GM19372 (cell line): ENCODE measurements at regions not wholly inside any gene's neighbourhood (a gene's known extent, or its start where the extent isn't known, plus 50 kb on each side); places are given as distances from the start of the nearest gene placed in this dataset.

ENCODE experiments used
- ATAC-seq: cut with Tn5 transposase; IDR thresholded peaks from one replicate; pipeline ENCODE4 v1.9.1; 2021; ENCODE audit warnings: mild to moderate bottlenecking, low read depth, moderate library complexity; ENCODE audit not compliant: unreplicated experiment

DNA sequence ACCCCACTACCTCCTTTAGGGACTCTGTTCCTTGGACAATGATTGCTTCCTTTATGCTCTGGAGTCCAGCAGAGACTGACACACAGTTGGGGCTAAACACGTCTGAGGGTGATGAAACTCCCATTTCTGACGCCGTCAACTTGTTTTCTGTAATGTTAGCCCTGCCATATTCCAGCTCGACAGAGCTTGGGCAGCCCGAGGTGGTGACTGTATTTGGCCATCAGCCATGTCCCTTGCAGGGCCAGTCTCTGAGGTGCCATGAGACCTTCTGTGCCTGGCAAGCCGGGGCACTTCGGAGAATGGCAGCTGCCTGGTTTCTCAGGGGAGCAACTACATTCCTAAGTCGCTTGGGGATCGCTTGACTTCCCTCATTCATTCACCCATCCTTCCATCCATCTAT lies 278.9 kb upstream of the TNRC6C start:
- ATAC-seq: no peak

DNA sequence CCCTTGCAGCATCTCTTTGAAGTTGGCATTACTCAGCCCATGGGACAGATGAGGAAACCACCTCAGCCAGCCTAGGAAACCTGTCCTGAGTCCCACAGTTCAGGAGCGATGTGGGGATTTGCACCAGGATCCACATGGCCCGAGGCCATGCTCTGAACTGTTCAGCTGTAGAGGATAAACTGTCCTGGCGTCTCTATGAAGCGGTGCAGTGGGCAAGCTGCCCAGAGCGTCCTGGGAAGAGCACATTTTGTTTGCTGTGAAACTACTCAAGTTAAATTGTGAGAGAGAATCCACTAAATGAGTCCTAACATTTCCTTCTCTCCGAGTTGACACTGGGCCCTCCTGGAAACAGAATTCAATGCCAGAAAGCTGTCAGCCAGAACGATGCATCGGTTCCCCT lies 276.6 kb upstream of the TNRC6C start:
- ATAC-seq: no peak

DNA sequence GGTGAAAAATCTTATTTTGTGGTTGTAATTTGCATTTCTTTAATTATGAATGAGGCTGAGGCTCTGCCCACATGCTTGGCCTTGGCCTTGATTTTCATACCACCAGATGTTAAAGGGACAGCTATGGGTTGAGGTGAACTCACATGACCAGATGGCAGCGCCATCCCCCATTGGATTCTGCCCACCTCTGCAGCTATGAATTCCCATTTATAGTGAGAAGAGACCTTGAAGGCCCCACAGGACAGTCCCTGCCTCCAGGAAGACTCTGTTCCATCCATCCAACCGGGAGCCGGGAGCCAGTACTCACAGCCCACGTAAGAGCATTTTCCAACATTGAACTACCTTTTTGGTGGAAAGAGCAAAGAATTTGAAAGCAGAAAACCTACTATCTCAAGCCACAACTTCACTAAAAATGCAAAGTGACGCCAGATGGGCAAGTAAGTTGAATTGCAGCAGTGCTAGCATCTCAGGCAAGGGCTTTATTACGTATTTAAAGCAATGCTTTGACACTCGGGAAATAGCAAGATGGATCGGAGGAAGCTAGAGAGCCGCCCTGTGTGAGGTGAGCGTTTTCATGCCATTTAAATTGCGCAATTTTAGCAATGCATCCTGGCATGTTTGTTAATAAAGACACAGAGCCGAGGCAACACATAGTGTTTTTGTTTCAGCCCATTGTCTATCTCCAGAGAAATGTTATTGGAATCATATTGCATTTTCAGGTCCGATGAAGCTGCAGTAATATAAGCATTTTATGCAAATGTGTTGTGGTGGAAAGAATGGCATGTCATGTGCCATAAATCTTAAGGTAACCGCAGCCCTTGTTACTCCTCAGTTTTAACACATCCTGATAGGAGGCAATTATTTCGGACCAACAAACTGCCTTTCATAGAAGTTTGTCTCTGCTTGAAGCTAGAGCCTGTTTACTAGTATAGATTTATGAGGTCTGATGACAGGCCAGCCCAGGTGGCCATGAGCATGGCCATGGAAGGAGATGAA lies 273.4 kb upstream of the TNRC6C start:
- no peak for ATAC-seq

DNA sequence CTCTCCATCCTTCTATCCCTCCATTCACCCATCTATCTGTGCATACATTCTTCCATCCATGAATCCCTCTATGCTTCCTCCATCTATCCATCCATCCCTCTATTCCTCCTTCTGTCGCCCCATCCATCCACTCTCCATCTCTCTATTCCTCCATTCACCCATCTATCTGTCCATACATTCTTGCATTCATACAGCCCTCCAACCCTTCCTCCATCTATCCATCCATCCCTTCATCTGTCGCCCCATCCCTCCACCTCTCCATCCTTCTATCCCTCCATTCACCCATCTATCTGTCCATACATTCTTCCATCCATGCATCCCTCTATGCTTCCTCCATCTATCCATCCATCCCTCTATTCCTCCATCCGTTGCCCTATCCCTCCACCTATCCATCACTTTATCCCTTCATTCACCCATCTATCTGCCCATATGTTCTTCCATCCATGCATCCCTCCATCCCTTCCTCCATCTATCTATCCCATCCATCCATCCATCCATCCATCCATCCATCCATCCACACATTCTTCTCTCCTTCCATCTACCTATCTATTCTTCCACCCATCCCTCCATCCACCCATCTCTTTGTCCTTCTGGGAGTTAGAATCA lies 272.5 kb upstream of the TNRC6C start:
- no peak for ATAC-seq

DNA sequence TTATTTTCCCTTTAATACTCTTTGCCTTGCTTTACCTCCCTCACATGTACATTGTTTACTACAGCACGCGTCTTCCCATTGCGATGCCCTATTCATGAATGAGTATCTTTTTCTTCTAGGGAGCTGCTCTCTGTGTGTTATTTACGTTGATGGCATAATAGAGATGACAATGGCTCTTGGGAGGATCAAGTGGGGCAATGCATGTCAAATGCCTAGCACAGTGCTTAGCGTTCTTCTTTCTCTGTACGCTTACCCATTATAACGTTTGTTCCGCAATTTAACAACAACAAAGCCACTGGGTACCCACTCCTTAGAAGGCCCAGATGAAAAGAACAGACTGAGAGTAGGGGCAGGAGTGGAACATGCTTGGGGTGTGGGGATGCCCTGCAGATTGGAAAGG lies 271.6 kb upstream of the TNRC6C start:
- ATAC-seq: no peak

DNA sequence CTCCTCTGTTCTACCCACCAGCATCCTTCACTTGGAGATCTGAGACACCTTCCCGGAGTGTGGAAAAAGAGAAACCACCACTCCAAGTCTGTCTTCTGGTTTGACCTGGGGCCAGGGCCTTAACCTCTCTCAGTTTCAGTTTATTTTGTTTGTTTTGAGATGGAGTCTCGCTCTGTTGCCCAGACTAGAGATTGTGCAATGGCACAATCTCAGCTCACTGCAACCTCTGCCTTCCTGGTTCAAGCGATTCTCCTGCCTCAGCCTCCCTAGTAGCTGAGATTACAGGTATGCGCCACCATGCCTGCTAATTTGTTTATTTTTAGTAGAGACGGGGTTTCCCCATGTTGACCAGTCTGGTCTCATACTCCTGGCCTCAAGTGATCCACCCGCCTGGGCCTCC lies 271.1 kb upstream of the TNRC6C start:
- no peak for ATAC-seq

DNA sequence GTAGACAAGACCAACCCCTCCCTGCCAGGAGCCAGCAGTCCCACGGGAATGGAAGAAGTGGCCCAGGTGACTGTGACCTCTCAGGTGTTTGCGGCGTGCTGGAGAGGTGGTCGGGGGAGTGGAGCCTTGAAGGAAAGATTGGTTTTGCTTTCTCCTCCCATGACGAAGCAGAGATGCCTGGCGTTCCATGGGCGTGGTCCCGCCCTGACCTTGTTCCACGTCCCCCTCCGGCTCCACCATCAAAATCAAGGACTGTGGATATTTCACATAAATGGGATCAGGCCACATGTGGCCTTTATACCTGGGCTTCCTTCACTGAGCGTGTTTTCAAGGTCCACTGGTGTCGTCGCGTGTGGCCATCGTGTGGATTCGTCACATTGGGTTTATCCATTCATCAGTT lies 270.6 kb upstream of the TNRC6C start:
- ATAC-seq: no peak

DNA sequence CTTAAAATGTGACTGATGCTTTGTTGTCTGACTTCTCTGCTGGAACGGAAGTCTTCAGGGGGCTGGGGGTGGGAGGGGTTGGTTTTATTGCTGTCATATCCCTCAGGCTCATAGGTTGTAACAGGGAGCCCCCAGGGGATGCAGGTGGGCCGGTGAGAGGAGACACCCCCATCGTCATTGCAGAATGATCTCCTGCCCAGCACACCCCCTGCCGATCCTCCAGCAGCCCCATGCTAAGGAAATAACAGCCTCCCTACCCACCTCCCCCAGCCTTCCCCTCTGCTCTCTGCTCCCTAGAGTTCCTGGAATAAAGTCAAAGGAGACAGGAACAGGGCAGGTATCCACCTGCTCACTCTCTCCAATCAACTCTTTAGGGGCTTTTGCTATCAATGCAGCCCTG lies 270.1 kb upstream of the TNRC6C start:
- no peak for ATAC-seq

DNA sequence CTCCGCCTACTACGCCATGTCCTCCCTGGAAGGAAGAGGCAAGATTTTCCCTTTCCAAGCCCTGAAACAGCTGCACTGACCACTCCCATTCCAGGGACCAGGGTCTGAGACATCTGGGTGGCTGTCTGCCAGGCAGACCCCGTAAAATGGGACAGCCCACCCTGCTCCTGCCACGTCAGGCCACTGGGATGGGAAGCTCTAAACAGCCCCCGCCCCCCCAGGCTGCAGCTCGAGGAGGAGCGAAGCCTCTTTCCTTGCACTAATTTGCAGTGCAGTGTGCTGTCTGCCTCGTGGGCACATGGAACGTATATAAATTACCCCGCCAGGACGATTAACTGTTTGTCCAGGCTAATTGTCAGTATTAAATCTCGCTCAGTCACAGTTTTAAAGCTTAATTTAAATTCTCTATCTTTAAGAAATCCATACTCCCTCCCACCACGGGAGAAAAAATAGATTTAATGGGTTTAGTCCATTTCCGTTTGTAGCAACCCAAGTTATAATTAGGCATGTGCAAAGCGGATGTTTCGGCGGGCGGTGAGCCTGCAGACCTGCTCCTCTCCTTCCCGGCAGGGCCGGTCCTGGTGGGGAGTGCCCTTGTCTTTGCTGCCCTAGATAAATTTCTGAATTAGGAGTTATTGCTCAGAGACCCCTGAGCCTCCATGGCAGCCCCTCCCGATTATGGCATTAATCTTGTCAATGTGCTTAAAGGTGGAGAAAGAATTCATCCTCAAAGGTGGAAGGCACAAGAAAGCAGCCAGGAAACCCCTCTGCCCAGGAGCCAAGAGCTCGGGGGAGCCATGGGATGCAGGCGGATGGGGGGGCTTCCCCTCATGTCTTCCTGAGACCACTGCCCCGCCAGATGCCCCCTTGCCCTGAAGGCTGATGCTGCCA lies 268.0 kb upstream of the TNRC6C start:
- ATAC-seq: no peak

DNA sequence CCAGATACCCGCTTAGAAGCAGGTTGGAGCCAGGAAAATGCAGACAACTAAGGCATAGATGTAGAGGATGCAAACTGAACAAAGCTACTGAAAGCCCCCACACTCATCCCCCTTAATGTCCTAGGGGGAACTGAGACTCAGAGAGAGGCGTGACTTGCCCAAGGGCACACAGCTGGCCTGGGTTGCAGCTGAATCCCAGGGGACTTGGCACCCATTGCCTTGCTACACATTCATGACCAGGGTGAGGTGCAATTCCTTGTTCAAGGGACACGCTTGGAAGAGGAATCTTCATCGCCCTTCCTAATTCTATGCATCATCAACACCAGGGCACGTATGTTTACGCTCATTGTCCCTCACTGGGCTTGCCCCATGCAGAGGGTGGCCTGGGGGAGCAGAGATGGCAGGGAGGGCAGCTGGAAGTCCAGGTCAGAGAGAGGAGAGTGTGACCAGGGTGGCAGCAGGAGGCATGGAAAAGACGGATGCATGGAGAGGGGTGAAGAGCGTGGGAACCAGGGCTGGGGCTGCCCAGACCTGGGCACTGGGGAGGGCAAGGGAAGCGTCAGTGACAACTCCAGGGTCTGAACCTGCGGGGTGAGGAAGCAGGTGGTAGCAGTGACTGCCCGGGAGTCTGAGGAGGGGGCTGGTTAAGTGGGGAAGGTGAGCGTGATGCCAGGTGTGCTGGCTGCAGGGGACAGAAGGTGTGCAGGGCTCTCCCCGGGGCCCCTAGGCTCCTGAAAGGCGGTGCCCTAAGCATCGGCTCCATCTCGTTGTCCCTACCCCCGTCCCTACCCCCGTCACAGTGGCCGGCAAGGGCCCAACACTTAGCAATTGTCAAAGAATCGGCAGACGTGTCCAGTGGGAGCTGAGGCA lies 267.1 kb upstream of the TNRC6C start:
- no peak for ATAC-seq

DNA sequence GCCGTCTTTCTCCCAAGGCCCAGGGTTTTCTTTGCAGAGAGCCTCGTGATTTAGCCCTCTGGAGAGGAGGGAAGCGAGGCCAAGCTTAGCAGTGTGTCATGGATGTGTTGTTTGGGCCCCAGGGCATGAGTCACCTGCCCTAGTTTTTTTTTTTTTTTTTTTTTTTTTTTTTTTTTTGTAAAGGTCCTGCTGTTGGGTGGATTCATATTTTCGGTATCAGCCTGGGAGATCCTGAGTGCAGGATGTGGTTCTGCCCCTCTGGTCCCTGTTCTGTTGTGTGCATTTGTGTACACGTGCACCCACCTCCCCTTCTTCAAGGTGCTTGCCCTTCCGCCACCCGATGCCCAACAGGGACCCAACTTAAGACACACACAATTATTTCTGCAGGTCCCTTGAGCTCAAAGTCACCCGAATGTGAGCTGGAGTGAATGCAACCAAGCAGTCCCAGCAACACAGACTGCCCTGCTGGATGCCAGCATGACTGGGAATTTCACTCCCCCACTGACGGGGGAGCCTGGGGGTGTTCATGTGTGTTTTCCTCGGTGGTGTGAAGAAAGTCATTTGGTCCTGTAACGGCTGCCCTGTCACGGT lies 265.8 kb upstream of the TNRC6C start:
- no peak for ATAC-seq

DNA sequence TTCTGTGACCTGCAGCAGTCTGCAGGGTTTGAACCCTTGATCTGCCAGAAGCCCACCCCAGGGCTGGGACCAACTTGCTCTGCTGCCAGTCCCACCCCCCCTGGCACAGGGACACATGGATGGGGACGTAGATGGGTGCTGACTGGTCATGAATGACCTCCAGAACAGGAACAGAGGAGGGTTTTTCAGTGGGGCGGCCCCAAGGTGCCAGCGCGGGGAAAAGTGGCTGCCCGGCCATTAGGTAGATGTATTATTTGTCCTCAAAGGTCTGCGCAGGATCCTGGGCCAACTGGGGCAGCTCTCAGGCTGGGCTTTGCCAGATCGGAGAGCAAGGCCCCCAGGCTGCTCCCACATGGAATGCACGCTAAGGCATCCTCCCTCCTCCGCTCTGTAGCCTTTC lies 265.2 kb upstream of the TNRC6C start:
- ATAC-seq: no peak

DNA sequence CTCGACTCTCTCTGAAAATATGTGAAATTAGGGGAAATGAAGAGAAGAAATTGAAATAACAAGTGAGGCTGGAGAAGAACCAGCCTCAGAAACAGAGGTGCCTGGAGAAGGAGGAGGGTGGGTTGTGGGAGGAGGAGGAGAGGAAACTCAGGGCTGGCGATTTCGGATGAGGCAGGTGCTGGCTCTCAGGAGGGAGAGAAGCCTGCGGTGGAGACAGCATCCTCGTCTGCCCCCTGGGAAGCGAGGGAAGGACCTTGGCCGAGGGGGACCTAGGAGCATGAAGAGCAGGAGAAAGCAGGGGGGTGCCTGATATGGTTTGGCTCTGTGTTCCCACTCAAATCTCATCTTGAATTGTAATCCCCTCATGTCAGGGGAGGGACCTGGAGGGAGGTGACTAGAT lies 264.7 kb upstream of the TNRC6C start:
- ATAC-seq: no peak

DNA sequence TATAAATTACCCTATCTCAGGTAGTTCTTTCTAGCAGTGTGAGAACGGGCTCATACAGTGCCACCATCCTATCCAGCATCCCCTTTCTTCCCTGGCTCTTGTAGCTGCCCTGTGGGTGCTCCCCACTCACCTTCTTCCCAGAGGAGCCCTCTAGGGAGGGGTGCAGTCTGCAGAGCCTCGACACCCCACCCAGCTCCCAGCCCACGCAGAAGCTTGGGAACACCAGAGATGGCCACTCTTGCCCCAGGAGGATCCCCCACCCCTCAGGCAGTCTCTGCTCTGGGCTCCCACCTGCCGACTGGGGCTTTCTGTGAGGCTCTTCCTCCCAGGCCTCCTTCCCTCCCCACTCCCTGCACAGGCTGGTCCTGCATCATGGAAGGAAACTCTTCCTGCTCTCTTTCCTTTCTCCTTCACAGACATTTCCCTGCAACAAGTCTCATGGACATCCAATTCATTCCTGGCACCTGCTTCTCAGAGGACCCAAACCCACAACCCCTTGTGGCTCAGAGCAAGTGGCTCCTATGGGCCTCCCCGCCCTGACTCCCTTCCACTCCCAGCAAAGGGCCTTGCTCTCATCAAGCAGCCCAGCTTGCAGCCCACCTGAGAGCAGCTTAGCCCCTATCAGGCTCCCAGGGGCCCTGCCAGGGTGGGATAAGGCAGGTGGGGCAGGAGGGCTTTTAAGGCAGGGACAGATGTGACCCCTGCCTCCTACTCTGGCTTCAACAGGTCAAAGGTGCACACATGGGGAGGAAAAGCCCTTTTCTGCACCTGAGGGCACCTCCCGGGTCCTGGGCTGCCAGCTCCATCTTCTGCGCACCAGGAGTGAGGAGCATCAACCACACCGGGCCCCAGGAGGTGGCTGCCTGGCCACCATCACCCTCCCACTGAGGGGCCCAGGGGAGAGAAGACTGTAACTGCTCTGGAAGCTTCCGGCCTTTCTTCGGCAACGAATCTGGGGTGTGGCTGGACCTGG lies 263.8 kb upstream of the TNRC6C start:
- no peak for ATAC-seq

DNA sequence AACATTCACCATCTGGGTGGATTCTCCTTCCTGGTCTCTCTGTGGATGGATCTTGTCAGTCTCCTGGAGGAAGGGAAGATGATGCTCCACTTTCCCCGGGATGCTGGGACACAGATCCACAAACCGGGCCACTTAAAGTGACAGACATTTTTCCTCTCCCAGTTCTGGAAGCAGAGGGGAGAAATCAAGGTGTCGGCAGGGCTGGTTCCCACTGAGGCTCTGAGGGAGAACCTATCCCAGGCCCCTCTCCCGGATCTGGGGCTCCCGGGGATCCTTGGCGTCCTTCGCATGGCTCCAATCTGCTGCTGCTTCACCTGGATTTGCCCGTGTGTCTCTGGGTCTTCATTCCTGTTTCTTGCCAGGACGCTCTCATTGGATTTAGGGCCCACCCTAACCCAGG lies 263.1 kb upstream of the TNRC6C start:
- ATAC-seq: no peak

DNA sequence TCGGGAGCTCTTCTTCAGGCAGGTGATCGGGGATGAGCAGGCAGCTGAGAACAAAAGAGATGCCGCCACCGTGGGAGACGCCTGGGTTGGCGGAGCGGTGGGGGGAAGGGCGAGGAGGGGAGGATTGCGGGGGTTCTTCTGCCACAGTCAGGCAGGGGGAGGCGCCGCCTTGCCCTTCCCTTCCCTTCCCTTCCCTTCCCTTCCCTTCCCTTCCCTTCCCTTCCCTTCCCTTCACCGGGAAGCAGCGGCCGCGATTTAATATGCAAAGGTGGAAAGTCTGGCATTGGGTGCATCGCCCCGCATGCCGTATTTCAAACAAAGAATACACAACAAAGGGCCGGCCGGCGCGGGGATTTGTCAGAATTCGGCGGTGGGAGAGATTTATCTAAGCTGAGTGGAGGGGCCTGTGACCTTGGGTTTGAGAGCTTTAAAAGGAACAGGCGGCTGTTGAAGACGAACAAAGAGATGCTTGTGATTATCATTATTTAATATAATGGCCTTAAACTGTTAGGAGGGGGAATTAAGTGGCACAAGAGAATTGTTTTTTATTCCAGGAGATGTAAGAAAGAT lies 262.3 kb upstream of the TNRC6C start:
- no peak for ATAC-seq

DNA sequence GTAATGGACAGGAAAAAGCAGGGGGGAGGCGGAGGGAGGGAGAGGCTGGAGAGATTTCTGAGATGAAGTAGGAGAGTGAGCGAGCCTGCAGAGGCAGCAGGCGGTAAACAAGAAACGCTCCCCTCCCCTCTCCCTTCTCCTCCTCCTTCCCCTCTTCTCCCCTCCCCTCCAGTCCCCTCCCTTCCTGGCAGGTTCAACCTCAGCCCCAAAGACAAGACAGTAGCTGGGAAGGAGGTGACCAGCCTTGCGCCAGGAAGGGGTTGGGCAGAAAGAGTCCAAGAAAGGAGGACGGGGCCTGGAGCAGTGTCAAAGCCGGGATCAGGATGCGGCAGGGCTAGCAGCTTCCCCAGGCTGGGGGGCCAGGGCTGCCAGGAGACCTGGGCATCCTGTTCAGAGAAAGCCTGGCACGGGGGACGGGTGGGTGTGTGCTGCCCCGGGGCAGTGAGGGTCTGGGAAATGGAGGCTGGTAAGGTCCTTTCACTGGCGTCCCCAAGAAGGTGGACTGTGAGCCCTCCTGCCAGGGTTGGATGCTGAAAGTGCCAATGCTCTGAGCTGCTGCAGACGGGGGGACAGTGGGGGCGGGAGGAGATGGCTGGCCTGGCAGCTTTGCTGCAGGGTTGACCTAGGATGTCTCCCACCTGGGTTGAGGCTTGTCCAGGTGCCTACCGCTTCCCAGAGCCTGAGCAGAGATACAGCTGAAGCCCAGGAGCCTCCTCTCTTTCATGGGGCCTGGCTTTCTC lies 261.6 kb upstream of the TNRC6C start:
- no peak for ATAC-seq
